ENCODE measurements at regions not wholly inside any gene's neighbourhood (a gene's known extent, or its start where the extent isn't known, plus 50 kb on each side); places are given as distances from the start of the nearest gene placed in this dataset.

GRCh38 chr21:36555199-36555800 lies 75.4 kb upstream of the CLDN14 start:
- TF ChIP-seq CTCF (IDR thresholded peaks at IDR 0.05) (no peak), POLR2A (IDR thresholded peaks at IDR 0.05) (no peak), POLR2AphosphoS5 (IDR thresholded peaks at IDR 0.05) (no peak)
